Liver (tissue), 8 donors: ENCODE measurements at regions not wholly inside any gene's neighbourhood (a gene's known extent, or its start where the extent isn't known, plus 50 kb on each side); places are given as distances from the start of the nearest gene placed in this dataset.

ENCODE experiments used
- DNase-seq: peaks from one replicate; pipeline ENCODE4 v3.0.0-alpha.2; 2017; ENCODE audit warnings: low spot score
- H3K27ac ChIP-seq, 2 donors: one replicate each; pipeline ENCODE4 v1.7.0; 2013; ENCODE audit warnings: inconsistent platforms in 2 of 2, low read length in 2 of 2, control low read depth in 1 of 2, low read depth in 1 of 2, mild to moderate bottlenecking in 1 of 2
- H3K27me3 ChIP-seq, 4 donors: one replicate each; pipeline versions ENCODE4 v1.6.1 to v1.7.0; 2013; ENCODE audit warnings: low read length in 3 of 4, inconsistent platforms in 1 of 4, mild to moderate bottlenecking in 1 of 4, moderate library complexity in 1 of 4; ENCODE audit not compliant: control insufficient read depth in 4 of 4, insufficient read depth in 4 of 4
- H3K36me3 ChIP-seq, 4 donors: one replicate each; pipeline versions ENCODE4 v1.6.1 to v1.7.0; 2013; ENCODE audit warnings: low read length in 3 of 4, mild to moderate bottlenecking in 3 of 4, low read depth in 1 of 4, moderate library complexity in 1 of 4; ENCODE audit not compliant: control insufficient read depth in 4 of 4, insufficient read depth in 3 of 4
- H3K4me1 ChIP-seq, 4 donors: one replicate each; pipeline versions ENCODE4 v1.6.1 to v1.7.0; 2013; ENCODE audit warnings: low read length in 3 of 4, mild to moderate bottlenecking in 3 of 4, moderate library complexity in 1 of 4; ENCODE audit not compliant: control insufficient read depth in 4 of 4, insufficient read depth in 4 of 4
- H3K4me3 ChIP-seq, 3 donors: one replicate each; pipeline versions ENCODE4 v1.6.1 to v1.7.0; 2013; ENCODE audit warnings: low read length in 3 of 3, control low read depth in 1 of 3, low read depth in 1 of 3, mild to moderate bottlenecking in 1 of 3
- H3K9ac ChIP-seq, 2 donors: one replicate each; pipeline ENCODE4 v1.7.0; 2013; ENCODE audit warnings: low read length in 2 of 2, mild to moderate bottlenecking in 2 of 2, moderate library complexity in 2 of 2, control low read depth in 1 of 2, low read depth in 1 of 2
- H3K9me3 ChIP-seq, 4 donors: one replicate each; pipeline versions ENCODE4 v1.6.1 to v1.7.0; 2013; ENCODE audit warnings: low read length in 3 of 4; ENCODE audit not compliant: control insufficient read depth in 4 of 4
- ATF3 ChIP-seq: IDR thresholded peaks from 2 replicates; pipeline ENCODE4 v1.6.1; 2016; ENCODE audit warnings: antibody characterized with exemption
- CTCF ChIP-seq: fragments of 150-350 bp; IDR thresholded peaks from 2 replicates; pipeline ENCODE4 v1.5.1; 2017; ENCODE audit warnings: improper control_type of control experiment, low read depth, low read length; ENCODE audit not compliant: missing input control
- EGR1 ChIP-seq, 2 donors: IDR thresholded peaks; 2 replicates each; pipeline ENCODE4 v1.6.1; 2016 to 2018; ENCODE audit warnings: antibody characterized with exemption in 2 of 2, low read depth in 2 of 2
- FOXA1 ChIP-seq: IDR thresholded peaks from 2 replicates; pipeline ENCODE4 v1.6.1; 2016; ENCODE audit warnings: antibody characterized with exemption
- FOXA2 ChIP-seq: IDR thresholded peaks from 2 replicates; pipeline ENCODE4 v1.6.1; 2016; ENCODE audit warnings: antibody characterized with exemption
- GABPA ChIP-seq, 2 donors: IDR thresholded peaks in 1 of 2; conservative IDR thresholded peaks in 1 of 2; 2 replicates each; pipeline ENCODE4 v1.6.1; 2016; ENCODE audit warnings: antibody characterized with exemption in 2 of 2, mild to moderate bottlenecking in 1 of 2, moderate library complexity in 1 of 2
- HNF4A ChIP-seq, 2 donors: conservative IDR thresholded peaks; 2 replicates each; pipeline ENCODE4 v1.6.1; 2016; ENCODE audit warnings: antibody characterized with exemption in 2 of 2, mild to moderate bottlenecking in 2 of 2
- HNF4G ChIP-seq: IDR thresholded peaks from 2 replicates; pipeline ENCODE4 v1.6.1; 2016; ENCODE audit warnings: antibody characterized with exemption
- JUND ChIP-seq, 2 donors: IDR thresholded peaks; 2 replicates each; pipeline ENCODE4 v1.6.1; 2016; ENCODE audit warnings: antibody characterized with exemption in 2 of 2
- MAX ChIP-seq: IDR thresholded peaks from 2 replicates; pipeline ENCODE4 v1.6.1; 2016; ENCODE audit warnings: antibody characterized with exemption
- NR2F2 ChIP-seq: IDR thresholded peaks from 2 replicates; pipeline ENCODE4 v1.6.1; 2016; ENCODE audit warnings: antibody characterized with exemption
- RAD21 ChIP-seq, 2 donors: IDR thresholded peaks; 2 replicates each; pipeline ENCODE4 v1.6.1; 2016; ENCODE audit warnings: antibody characterized with exemption in 2 of 2, mild to moderate bottlenecking in 2 of 2
- REST ChIP-seq: IDR thresholded peaks from 2 replicates; pipeline ENCODE4 v1.6.1; 2016; ENCODE audit warnings: antibody characterized with exemption, mild to moderate bottlenecking
- RXRA ChIP-seq, 2 donors: IDR thresholded peaks; 2 replicates each; pipeline ENCODE4 v1.6.1; 2017 to 2018; ENCODE audit warnings: antibody characterized with exemption in 2 of 2, mild to moderate bottlenecking in 1 of 2
- SP1 ChIP-seq: IDR thresholded peaks from 2 replicates; pipeline ENCODE4 v1.6.1; 2018; ENCODE audit warnings: antibody characterized with exemption, mild to moderate bottlenecking
- TAF1 ChIP-seq: conservative IDR thresholded peaks from 2 replicates; pipeline ENCODE4 v1.6.1; 2016; ENCODE audit warnings: antibody characterized with exemption, mild to moderate bottlenecking
- YY1 ChIP-seq: IDR thresholded peaks from 2 replicates; pipeline ENCODE4 v1.6.1; 2016; ENCODE audit warnings: antibody characterized with exemption, mild to moderate bottlenecking
- ZBTB33 ChIP-seq: IDR thresholded peaks from 2 replicates; pipeline ENCODE4 v1.6.1; 2016; ENCODE audit warnings: antibody characterized with exemption
- WGBS: extraction: QIAGEN DNeasy Blood & Tissue Kit; methylation state at CpG from one replicate; pipeline ENCODE4 v1.1.7; 2013; 5-methylcytosine and 5-hydroxymethylcytosine counted together
- donor health status: healthy.
- donor health status: healthy.
- donor health status: healthy.
- donor health status: healthy.
- donor health status: healthy.

- WGBS: 22% methylated on average over 9 of the region's 9 CpGs
- TF ChIP-seq SP1 (peak; percentile 81), ATF3 (peak; percentile 78), FOXA1 (peak; percentile 6), YY1 (no peak), CTCF (no peak), TAF1 (no peak), FOXA2 (peak; percentile 24), GABPA (IDR thresholded peaks at IDR 0.05 in 1 of 2, conservative IDR thresholded peaks at IDR 0.05 in 1 of 2) (peak in 1 of 2 donors; percentile 39), JUND (IDR thresholded peaks at IDR 0.05) (peak; percentile 75 to 81), MAX (no peak), ZBTB33 (no peak), HNF4A (conservative IDR thresholded peaks at IDR 0.05) (peak; percentile 66 to 72), RAD21 (IDR thresholded peaks at IDR 0.05) (peak in 1 of 2 donors; percentile 40), RXRA (IDR thresholded peaks at IDR 0.05) (peak; percentile 80 to 86), EGR1 (IDR thresholded peaks at IDR 0.05; ENCODE audit: low read depth in 2 of 2) (peak in 1 of 2 donors; percentile 28), HNF4G (peak; percentile 8), NR2F2 (peak; percentile 83), REST (peak; percentile 78)
- peak overlapping the region; percentile 5 to 49 for H3K9ac ChIP-seq
- H3K4me3 ChIP-seq: no peak overlapping the region
- H3K27ac ChIP-seq: peak overlapping the region; percentile 88 to 98
- H3K36me3 ChIP-seq: no peaks in the 10 kb centered on the region
- H3K4me1 ChIP-seq: peaks cover 12 to 46% (median 25%) of the 10 kb centered on the region in 4 donors
- peak; percentile 55 for DNase-seq
- H3K9me3 ChIP-seq: no peaks in the 10 kb centered on the region
- H3K27me3 ChIP-seq: no peaks in the 10 kb centered on the region
These were observed 80.6 kb upstream of the CLDN5 start for GRCh38 chr22:19604711-19605268.
